Central memory CD8-positive, alpha-beta T cell (primary cell): ENCODE measurements at regions not wholly inside any gene's neighbourhood (a gene's known extent, or its start where the extent isn't known, plus 50 kb on each side); places are given as distances from the start of the nearest gene placed in this dataset.

Experiments used
- ATAC-seq: fragments of 150-1000 bp; cut with Tn5 transposase; replicated peaks from 2 replicates; pipeline ENCODE4 v1.10.0; 2022; ENCODE audit warnings: mild to moderate bottlenecking, moderate FRiP score, moderate number of reproducible peaks; ENCODE audit not compliant: poor library complexity, severe bottlenecking; ENCODE audit errors: extremely low read depth
- DNase-seq, 2 donors: peaks; one replicate each; pipeline ENCODE4 v3.0.0; 2021; ENCODE audit warnings: low spot score in 2 of 2
- H3K27ac Mint-ChIP-seq: one replicate; pipeline ENCODE4 v1.8.0; 2022; ENCODE audit warnings: low read depth, mild to moderate bottlenecking, moderate library complexity, mixed read lengths
- H3K27me3 Mint-ChIP-seq: one replicate; pipeline ENCODE4 v1.8.0; 2022; ENCODE audit warnings: mixed read lengths
- H3K36me3 Mint-ChIP-seq: one replicate; pipeline ENCODE4 v1.8.0; 2022; ENCODE audit warnings: mild to moderate bottlenecking, moderate library complexity, mixed read lengths; ENCODE audit not compliant: insufficient read depth
- H3K4me1 Mint-ChIP-seq: one replicate; pipeline ENCODE4 v1.8.0; 2022; ENCODE audit warnings: mixed read lengths
- H3K4me3 Mint-ChIP-seq: one replicate; pipeline ENCODE4 v1.8.0; 2022; ENCODE audit warnings: mild to moderate bottlenecking, moderate library complexity, mixed read lengths
- H3K9me3 Mint-ChIP-seq: one replicate; pipeline ENCODE4 v1.8.0; 2022; ENCODE audit warnings: mixed read lengths

- Mint-ChIP-seq H3K4me3 (no peak overlapping the region), H3K27ac (no peak overlapping the region), H3K27me3 (no peaks in the 10 kb centered on the region), H3K36me3 (peaks cover 2% of the 10 kb centered on the region), H3K4me1 (no peaks in the 10 kb centered on the region), H3K9me3 (peaks cover 13% of the 10 kb centered on the region)
- DNase-seq (no peak), ATAC-seq (no peak)
These were observed 1188.5 kb upstream of the NRXN1 start for GRCh38 chr2:52220393-52220792.

DNA sequence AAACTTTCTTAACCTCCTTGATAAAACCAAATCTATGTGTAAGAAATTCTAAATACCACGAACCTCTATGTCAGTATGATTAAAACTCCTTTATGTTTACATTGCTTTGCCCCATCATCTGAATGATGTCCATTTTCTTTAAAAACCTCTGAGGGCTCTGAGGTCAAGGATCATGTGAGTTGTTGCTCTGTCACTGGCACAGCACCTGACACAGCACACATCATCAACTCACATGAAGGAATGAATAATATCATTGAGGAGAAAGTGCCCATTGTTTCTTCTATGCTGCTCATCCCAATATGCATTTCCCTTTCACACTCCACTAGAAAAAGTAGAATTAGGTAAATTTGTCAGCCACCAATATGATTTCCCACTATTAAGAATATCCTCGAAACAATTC is 1178.7 kb upstream of the NRXN1 start:
- ATAC-seq (no peak), DNase-seq (no peak)
- no peak overlapping the region for H3K27ac Mint-ChIP-seq
- H3K4me1 Mint-ChIP-seq: no peaks in the 10 kb centered on the region
- no peak overlapping the region for H3K4me3 Mint-ChIP-seq
- no peaks in the 10 kb centered on the region for H3K9me3 Mint-ChIP-seq
- H3K27me3 Mint-ChIP-seq: no peaks in the 10 kb centered on the region
- H3K36me3 Mint-ChIP-seq: no peaks in the 10 kb centered on the region

DNA sequence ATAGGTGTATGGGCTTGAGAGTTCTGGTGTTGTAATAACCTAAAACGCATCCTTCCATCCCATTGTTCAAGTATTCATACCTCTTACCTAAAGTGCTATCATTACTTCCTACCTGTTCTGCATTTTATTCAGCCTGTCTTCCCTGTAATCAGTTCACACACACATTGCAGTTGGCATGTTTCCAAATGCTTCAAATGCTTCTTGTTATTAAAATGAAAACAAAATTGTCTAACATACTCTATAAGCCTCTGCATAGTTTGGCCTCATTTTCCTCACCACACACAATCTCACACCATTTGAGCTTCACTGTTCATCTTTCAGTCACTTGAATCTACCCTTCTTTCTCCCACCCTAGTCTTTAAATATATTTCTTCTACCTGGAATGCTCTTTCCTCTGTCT is 1178.2 kb upstream of the NRXN1 start:
- DNase-seq (no peak), ATAC-seq (no peak)
- Mint-ChIP-seq H3K4me1 (no peaks in the 10 kb centered on the region), H3K9me3 (no peaks in the 10 kb centered on the region), H3K36me3 (no peaks in the 10 kb centered on the region), H3K27me3 (no peaks in the 10 kb centered on the region), H3K27ac (no peak overlapping the region), H3K4me3 (no peak overlapping the region)

DNA sequence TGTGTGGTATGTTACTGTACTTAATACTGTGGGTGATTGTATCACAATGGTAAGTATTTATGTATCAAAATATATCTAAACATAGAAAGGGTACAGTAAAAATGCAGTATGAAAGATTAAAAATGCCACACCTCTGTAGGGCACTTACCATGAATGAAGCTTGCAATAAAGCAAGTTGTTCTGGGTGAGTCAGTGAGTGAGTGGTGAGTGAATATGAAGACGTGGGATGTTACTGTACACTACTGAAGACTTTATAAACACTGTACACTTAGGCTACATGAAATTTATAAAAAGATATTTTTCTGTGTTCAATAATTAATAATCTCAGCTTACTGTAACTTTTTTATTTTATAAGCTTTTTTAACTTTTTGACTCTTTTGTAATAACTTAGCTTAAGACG is 1162.4 kb upstream of the NRXN1 start:
- no peak for ATAC-seq
- Mint-ChIP-seq H3K4me1 (no peaks in the 10 kb centered on the region), H3K9me3 (peaks cover 21% of the 10 kb centered on the region)

GRCh38 chr2:52193804-52194203 is 1161.9 kb upstream of the NRXN1 start:
- Mint-ChIP-seq H3K27ac (no peak overlapping the region), H3K27me3 (no peaks in the 10 kb centered on the region), H3K4me1 (no peaks in the 10 kb centered on the region), H3K4me3 (no peak overlapping the region), H3K9me3 (peaks cover 19% of the 10 kb centered on the region), H3K36me3 (peaks cover 2% of the 10 kb centered on the region)
- ATAC-seq: no peak
- no peak for DNase-seq

More for the DNA sequence above, 1162.4 kb upstream of the NRXN1 start:
- H3K36me3 Mint-ChIP-seq: peaks cover 2% of the 10 kb centered on the region
- no peak overlapping the region for H3K4me3 Mint-ChIP-seq
- H3K27ac Mint-ChIP-seq: no peak overlapping the region
- H3K27me3 Mint-ChIP-seq: no peaks in the 10 kb centered on the region
- DNase-seq: no peak

GRCh38 chr2:52192656-52193055 is 1160.7 kb upstream of the NRXN1 start:
- no peaks in the 10 kb centered on the region for H3K27me3 Mint-ChIP-seq
- H3K27ac Mint-ChIP-seq: no peak overlapping the region
- H3K4me3 Mint-ChIP-seq: no peak overlapping the region
- no peak for ATAC-seq
- peaks cover 2% of the 10 kb centered on the region for H3K36me3 Mint-ChIP-seq
- DNase-seq: no peak
- H3K9me3 Mint-ChIP-seq: peaks cover 19% of the 10 kb centered on the region
- H3K4me1 Mint-ChIP-seq: no peaks in the 10 kb centered on the region

DNA sequence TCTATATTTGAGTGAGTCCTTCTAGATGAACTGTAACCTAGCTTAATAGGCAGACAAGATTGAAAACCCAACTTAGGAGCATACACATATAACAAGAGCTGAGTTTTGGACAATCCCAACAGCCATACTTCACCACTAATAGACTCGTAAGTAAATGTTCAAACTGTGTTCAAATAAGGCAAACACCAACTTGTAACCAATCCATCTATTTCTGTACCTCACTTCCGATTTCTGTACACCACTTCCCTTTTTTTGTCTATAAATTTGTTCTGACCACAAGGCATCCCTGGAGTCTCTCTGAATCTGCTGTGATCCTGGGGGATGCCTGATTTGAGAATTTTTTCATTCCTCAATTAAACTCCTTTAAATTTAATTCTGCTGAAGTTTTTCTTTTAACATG is 1149.1 kb upstream of the NRXN1 start:
- H3K4me3 Mint-ChIP-seq: no peak overlapping the region
- DNase-seq (no peak), ATAC-seq (no peak)
- H3K9me3 Mint-ChIP-seq: peaks cover 11% of the 10 kb centered on the region
- no peaks in the 10 kb centered on the region for H3K36me3 Mint-ChIP-seq
- H3K4me1 Mint-ChIP-seq: no peaks in the 10 kb centered on the region
- no peaks in the 10 kb centered on the region for H3K27me3 Mint-ChIP-seq
- H3K27ac Mint-ChIP-seq: no peak overlapping the region

DNA sequence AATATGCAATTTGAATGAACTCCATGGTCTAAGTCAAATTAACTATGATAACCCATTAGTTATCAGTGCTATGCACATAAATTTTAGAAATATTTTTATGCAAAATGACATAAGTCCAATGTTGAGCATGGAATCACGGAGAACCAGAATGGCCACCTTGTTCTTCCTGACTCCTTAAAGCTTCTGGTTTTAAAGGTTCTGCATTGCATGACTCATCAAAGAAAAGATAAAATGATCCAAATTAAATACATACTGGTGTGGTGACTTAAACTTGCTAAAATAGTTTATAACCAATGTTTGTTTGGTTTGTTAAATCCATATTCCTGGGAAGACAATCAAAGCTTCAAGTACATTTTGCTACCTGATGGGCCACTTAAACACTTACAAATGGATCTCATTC is 1146.9 kb upstream of the NRXN1 start:
- no peak overlapping the region for H3K27ac Mint-ChIP-seq
- DNase-seq (no peak), ATAC-seq (no peak)
- no peaks in the 10 kb centered on the region for H3K27me3 Mint-ChIP-seq
- no peak overlapping the region for H3K4me3 Mint-ChIP-seq
- peaks cover 5% of the 10 kb centered on the region for H3K9me3 Mint-ChIP-seq
- H3K36me3 Mint-ChIP-seq: no peaks in the 10 kb centered on the region
- H3K4me1 Mint-ChIP-seq: no peaks in the 10 kb centered on the region

DNA sequence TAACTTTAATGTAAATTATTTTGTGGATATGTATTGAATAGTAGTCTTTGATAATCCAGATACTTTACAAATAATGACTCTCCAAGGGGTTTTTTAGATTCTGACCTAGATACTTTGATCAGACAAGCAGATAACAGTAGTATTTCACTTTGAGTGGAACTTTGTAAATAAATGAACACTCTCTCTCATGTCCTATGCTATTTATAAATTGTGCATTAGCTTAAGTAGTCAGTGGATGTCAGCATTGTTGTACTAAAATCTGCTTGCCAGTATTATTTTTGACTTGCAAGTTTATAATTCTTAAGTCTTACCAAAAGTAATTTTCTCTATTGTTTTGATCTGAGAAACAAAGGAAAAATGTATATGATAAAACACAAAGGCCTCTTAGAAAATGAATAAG is 1113.1 kb upstream of the NRXN1 start:
- no peak overlapping the region for H3K4me3 Mint-ChIP-seq
- DNase-seq: no peak
- H3K9me3 Mint-ChIP-seq: peaks cover 5% of the 10 kb centered on the region
- no peaks in the 10 kb centered on the region for H3K36me3 Mint-ChIP-seq
- H3K27me3 Mint-ChIP-seq: no peaks in the 10 kb centered on the region
- ATAC-seq: no peak
- no peak overlapping the region for H3K27ac Mint-ChIP-seq
- H3K4me1 Mint-ChIP-seq: no peaks in the 10 kb centered on the region

GRCh38 chr2:52144590-52144989 is 1112.7 kb upstream of the NRXN1 start:
- H3K27ac Mint-ChIP-seq: no peak overlapping the region
- no peaks in the 10 kb centered on the region for H3K4me1 Mint-ChIP-seq
- no peaks in the 10 kb centered on the region for H3K27me3 Mint-ChIP-seq
- DNase-seq (no peak), ATAC-seq (no peak)
- H3K9me3 Mint-ChIP-seq: peaks cover 5% of the 10 kb centered on the region
- H3K4me3 Mint-ChIP-seq: no peak overlapping the region
- H3K36me3 Mint-ChIP-seq: no peaks in the 10 kb centered on the region

- no peaks in the 10 kb centered on the region for H3K36me3 Mint-ChIP-seq
- no peaks in the 10 kb centered on the region for H3K4me1 Mint-ChIP-seq
- no peak overlapping the region for H3K27ac Mint-ChIP-seq
- ATAC-seq (no peak), DNase-seq (no peak)
- H3K4me3 Mint-ChIP-seq: no peak overlapping the region
- peaks cover 17% of the 10 kb centered on the region for H3K9me3 Mint-ChIP-seq
- no peaks in the 10 kb centered on the region for H3K27me3 Mint-ChIP-seq
These were observed 1109.1 kb upstream of the NRXN1 start for GRCh38 chr2:52141076-52141475.

DNA sequence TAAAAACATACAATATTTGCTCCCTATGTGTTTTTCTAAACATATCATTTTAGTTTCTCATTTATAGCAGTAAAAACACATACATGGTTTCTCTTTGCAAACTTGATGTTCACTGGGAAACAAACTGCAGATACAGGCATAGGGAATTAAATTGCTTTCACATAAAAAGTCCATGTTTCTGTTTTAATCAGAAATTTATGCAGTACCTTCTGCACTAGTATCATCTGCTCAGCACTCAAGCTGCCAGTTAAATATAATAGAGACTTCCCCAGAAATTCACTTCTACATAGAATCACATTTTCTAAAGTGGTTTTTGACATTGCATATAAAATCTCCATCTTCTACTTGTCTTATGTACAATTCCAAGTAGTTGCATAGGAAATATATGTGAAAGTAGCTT is 1107.3 kb upstream of the NRXN1 start:
- Mint-ChIP-seq H3K4me1 (no peaks in the 10 kb centered on the region), H3K4me3 (no peak overlapping the region), H3K9me3 (peaks cover 26% of the 10 kb centered on the region), H3K27me3 (no peaks in the 10 kb centered on the region), H3K27ac (no peak overlapping the region), H3K36me3 (no peaks in the 10 kb centered on the region)
- no peak for ATAC-seq
- no peak for DNase-seq

DNA sequence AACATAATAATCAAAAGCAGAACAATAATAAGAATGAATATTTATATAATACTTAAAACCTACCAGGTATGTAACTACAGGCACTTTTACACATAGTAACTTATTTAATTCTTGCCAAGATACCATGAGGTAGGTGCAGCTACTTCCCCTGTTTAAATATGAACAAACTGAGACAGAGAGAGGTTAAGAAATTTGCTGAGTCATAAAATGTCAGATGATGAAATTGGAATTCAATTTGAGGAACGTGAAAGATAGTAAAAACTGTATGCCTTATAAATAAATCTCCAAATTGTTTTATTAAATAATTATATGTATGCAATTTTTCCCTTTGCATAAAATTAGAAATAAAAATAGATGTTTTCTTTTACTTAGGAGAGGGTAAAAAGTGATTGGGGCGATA is 1103.3 kb upstream of the NRXN1 start:
- H3K27ac Mint-ChIP-seq: no peak overlapping the region
- no peaks in the 10 kb centered on the region for H3K4me1 Mint-ChIP-seq
- no peaks in the 10 kb centered on the region for H3K27me3 Mint-ChIP-seq
- DNase-seq: no peak
- no peak overlapping the region for H3K4me3 Mint-ChIP-seq
- no peak for ATAC-seq
- H3K36me3 Mint-ChIP-seq: no peaks in the 10 kb centered on the region
- H3K9me3 Mint-ChIP-seq: peaks cover 27% of the 10 kb centered on the region

DNA sequence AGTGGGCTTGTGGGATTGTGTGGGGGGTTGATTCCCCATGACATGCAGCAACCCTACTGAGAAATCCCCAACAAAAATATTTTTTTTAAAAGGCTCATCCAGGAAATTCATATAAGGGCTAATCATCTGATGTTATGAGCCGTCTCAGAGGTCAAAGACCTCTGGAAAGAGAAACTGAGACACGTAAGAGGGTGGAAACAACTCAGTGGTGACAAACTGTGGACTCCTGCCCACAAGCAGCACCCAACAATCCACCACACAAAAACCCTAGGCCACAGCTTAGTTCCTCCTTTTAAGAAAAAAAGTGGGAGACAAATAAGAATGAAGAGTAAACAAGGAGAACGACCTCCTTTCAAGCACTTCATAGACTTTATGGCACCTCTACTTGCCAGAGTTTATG is 1096.1 kb upstream of the NRXN1 start:
- Mint-ChIP-seq H3K4me3 (no peak overlapping the region), H3K27ac (no peak overlapping the region), H3K27me3 (no peaks in the 10 kb centered on the region), H3K4me1 (no peaks in the 10 kb centered on the region), H3K9me3 (peaks cover 10% of the 10 kb centered on the region), H3K36me3 (no peaks in the 10 kb centered on the region)
- DNase-seq (no peak), ATAC-seq (no peak)
